OCI-LY3 (cell line): ENCODE measurements at regions not wholly inside any gene's neighbourhood (a gene's known extent, or its start where the extent isn't known, plus 50 kb on each side); places are given as distances from the start of the nearest gene placed in this dataset.

Source experiments
- H2AFZ ChIP-seq: fragments of 200-600, 300-600 bp; shearing (Covaris generic); 2 replicates; pipeline ENCODE4 v1.6.0; 2014; ENCODE audit warnings: antibody characterized with exemption, low read depth, low read length
- H3K27ac ChIP-seq: fragments of 200-600, 300-600 bp; sonication (generic); 2 replicates; pipeline ENCODE4 v1.5.1; 2014; ENCODE audit warnings: mild to moderate bottlenecking, low read length, moderate library complexity, mixed read lengths
- H3K27me3 ChIP-seq: fragments of 200-600, 300-600 bp; sonication (generic); 2 replicates; pipeline ENCODE4 v1.6.1; 2014; ENCODE audit warnings: low read depth, low read length, mixed read lengths
- H3K36me3 ChIP-seq: fragments of 200-600, 300-600 bp; sonication (generic); replicated peaks from 2 replicates; pipeline ENCODE3; 2014; ENCODE audit warnings: low read depth, low read length, mixed read lengths
- H3K4me1 ChIP-seq: fragments of 300-600, 200-600 bp; sonication (generic); 2 replicates; pipeline ENCODE4 v1.6.1; 2014; ENCODE audit warnings: low read length, mixed read lengths
- H3K4me2 ChIP-seq: fragments of 200-600, 300-600 bp; sonication (generic); 2 replicates; pipeline ENCODE4 v1.6.1; 2014; ENCODE audit warnings: low read length, mixed read lengths
- H3K4me3 ChIP-seq: fragments of 300-600, 200-600 bp; sonication (generic); 2 replicates; pipeline ENCODE4 v1.5.1; 2014; ENCODE audit warnings: antibody characterized with exemption, mild to moderate bottlenecking, low read length, moderate library complexity
- H3K79me2 ChIP-seq: fragments of 300-600, 200-600 bp; shearing (Covaris generic); 2 replicates; pipeline ENCODE4 v1.6.1; 2014; ENCODE audit warnings: mild to moderate bottlenecking, low read length, mixed read lengths
- H3K9ac ChIP-seq: fragments of 300-600, 200-600 bp; shearing (Covaris generic); 2 replicates; pipeline ENCODE4 v1.6.0; 2014; ENCODE audit warnings: mild to moderate bottlenecking, low read length, moderate library complexity
- H3K9me3 ChIP-seq: fragments of 200-600, 300-600 bp; shearing (Covaris generic); 2 replicates; pipeline ENCODE4 v1.6.1; 2014; ENCODE audit warnings: low read length, mixed read lengths; ENCODE audit not compliant: insufficient read depth
- H4K20me1 ChIP-seq: fragments of 200-600, 300-600 bp; sonication (generic); 2 replicates; pipeline ENCODE4 v1.6.1; 2016; ENCODE audit warnings: low read length, mixed read lengths; ENCODE audit not compliant: insufficient read depth
- CTCF ChIP-seq: fragments of 200-600, 300-600 bp; sonication (generic); IDR thresholded peaks from 2 replicates; pipeline ENCODE4 v1.5.1; 2014; ENCODE audit warnings: antibody characterized with exemption, low read length, low read depth
- EZH2phosphoT487 ChIP-seq: fragments of 200-600 bp; shearing (Covaris generic); IDR thresholded peaks from 2 replicates; pipeline ENCODE4 v1.6.1; 2018; ENCODE audit warnings: antibody characterized with exemption, mixed run types, low read depth

GRCh38 chr1:194289569-194290266, 1103.3 kb upstream of the B3GALT2 start:
- no peaks in the 10 kb centered on the region for H4K20me1 ChIP-seq
- TF ChIP-seq CTCF (no peak), EZH2phosphoT487 (peak; percentile 57; the same call in 1 of the 2 replicates)
- H3K4me3 ChIP-seq = peak overlapping the region; percentile 45
- H3K27me3 ChIP-seq = peaks cover 14% of the 10 kb centered on the region
- no peaks in the 10 kb centered on the region for H3K9me3 ChIP-seq
- H2AFZ ChIP-seq = no peak overlapping the region
- H3K36me3 ChIP-seq = no peaks in the 10 kb centered on the region
- no peak overlapping the region for H3K9ac ChIP-seq
- H3K79me2 ChIP-seq = no peaks in the 10 kb centered on the region
- peak overlapping the region; percentile 65 for H3K4me2 ChIP-seq
- peak overlapping the region; percentile 80 for H3K27ac ChIP-seq
- H3K4me1 ChIP-seq = peaks cover 30% of the 10 kb centered on the region

- no peaks in the 10 kb centered on the region for H3K9me3 ChIP-seq
- H3K27me3 ChIP-seq = peaks cover 14% of the 10 kb centered on the region
- no peak overlapping the region for H3K4me3 ChIP-seq
- TF ChIP-seq EZH2phosphoT487 (no peak), CTCF (no peak)
- no peak overlapping the region for H3K9ac ChIP-seq
- H3K4me2 ChIP-seq = no peak overlapping the region
- H3K79me2 ChIP-seq = no peaks in the 10 kb centered on the region
- H2AFZ ChIP-seq = no peak overlapping the region
- H3K36me3 ChIP-seq = no peaks in the 10 kb centered on the region
- peaks cover 30% of the 10 kb centered on the region for H3K4me1 ChIP-seq
- H3K27ac ChIP-seq = no peak overlapping the region
- H4K20me1 ChIP-seq = no peaks in the 10 kb centered on the region
These were observed 1101.8 kb upstream of the B3GALT2 start for GRCh38 chr1:194288238-194288637.

DNA sequence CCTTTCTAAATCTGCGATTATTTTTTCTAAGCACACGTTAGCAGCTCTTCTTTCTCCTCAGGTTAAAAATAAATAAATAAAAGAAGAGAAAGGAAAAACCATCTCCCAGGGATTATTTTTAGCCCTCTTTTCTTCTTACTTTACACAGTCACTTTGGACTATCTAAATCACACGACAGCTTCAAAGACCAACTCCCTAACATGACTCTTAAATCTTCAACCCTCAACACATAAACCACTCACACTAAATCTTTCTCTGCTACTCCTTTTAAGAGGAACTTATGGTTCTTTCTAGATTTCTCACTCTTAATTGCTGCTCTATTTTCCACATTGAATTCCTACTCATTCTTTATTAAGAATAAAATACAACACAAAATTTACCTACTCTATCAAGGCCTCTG, 1095.0 kb upstream of the B3GALT2 start:
- TF ChIP-seq EZH2phosphoT487 (no peak), CTCF (no peak)
- H3K4me1 ChIP-seq = peaks cover 24% of the 10 kb centered on the region
- no peak overlapping the region for H3K4me3 ChIP-seq
- no peak overlapping the region for H3K27ac ChIP-seq
- H3K79me2 ChIP-seq = no peaks in the 10 kb centered on the region
- 0 out of 2 replicates have a peak, but pooled peaks cover 2% of the 10 kb centered on the region for H3K27me3 ChIP-seq
- H3K4me2 ChIP-seq = no peak overlapping the region
- no peak overlapping the region for H3K9ac ChIP-seq
- no peaks in the 10 kb centered on the region for H3K36me3 ChIP-seq
- H3K9me3 ChIP-seq = no peaks in the 10 kb centered on the region
- H4K20me1 ChIP-seq = no peaks in the 10 kb centered on the region
- no peak overlapping the region for H2AFZ ChIP-seq

GRCh38 chr1:194280463-194280862, 1094.0 kb upstream of the B3GALT2 start:
- Histone ChIP-seq H3K79me2 (no peaks in the 10 kb centered on the region), H3K4me3 (no peak overlapping the region), H3K4me1 (peaks cover 24% of the 10 kb centered on the region), H2AFZ (no peak overlapping the region), H4K20me1 (no peaks in the 10 kb centered on the region), H3K4me2 (no peak overlapping the region), H3K36me3 (no peaks in the 10 kb centered on the region), H3K27me3 (no peaks in the 10 kb centered on the region), H3K9me3 (no peaks in the 10 kb centered on the region), H3K9ac (no peak overlapping the region), H3K27ac (no peak overlapping the region)
- TF ChIP-seq CTCF = no peak
- no peak for TF ChIP-seq EZH2phosphoT487
